ENCODE measurements at regions not wholly inside any gene's neighbourhood (a gene's known extent, or its start where the extent isn't known, plus 50 kb on each side); places are given as distances from the start of the nearest gene placed in this dataset.

DNA sequence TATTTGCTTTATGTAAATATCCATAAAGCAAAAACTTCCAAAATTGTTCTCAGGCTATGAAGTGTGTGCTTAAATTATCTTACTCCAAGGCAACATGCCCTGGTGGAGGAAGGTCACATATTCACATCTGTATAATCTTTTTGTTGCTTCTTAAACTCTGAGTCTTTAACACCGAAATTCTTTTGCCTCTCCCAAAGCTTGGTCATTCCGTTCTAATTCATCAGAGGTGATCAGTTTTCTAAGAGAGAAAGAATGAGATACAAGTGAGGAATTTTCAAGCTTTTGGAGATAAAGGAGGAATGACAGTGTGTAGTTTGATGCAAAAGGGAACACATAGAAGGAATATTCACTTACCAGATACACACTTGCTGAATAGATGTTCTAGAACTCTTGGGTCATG, 561.7 kb downstream of the LTN1 start:
- peaks cover 9% of the 10 kb centered on the region; the same call in 1 of the 2 replicates for H3K9me2 ChIP-seq (ENCODE audit: insufficient read depth)
- no peak overlapping the region for H3K4me3 ChIP-seq
- Mint-ChIP-seq H3K4me3 (no peak overlapping the region), H3K4me1 (no peaks in the 10 kb centered on the region), H3K36me3 (ENCODE audit: low read depth) (no peaks in the 10 kb centered on the region), H3K9me3 (no peaks in the 10 kb centered on the region), H3K27me3 (ENCODE audit: insufficient read depth, low read depth, poor library complexity) (peaks cover 4% of the 10 kb centered on the region), H3K27ac (no peak overlapping the region)
- DNase-seq (ENCODE audit: low spot score) = no peak
- H3K4me1 ChIP-seq (ENCODE audit: insufficient read depth) = no peaks in the 10 kb centered on the region
- TF ChIP-seq ZNF331 (CRISPR knock-in tag; IDR thresholded peaks at IDR 0.05; ENCODE audit: low read depth) (no peak), POLR2AphosphoS5 (IDR thresholded peaks at IDR 0.05; ENCODE audit: low read depth) (no peak)
- no peaks in the 10 kb centered on the region for H3K36me3 ChIP-seq (ENCODE audit: insufficient read depth)
- H4K20me1 ChIP-seq (replicated peaks; ENCODE audit: insufficient read depth) = no peaks in the 10 kb centered on the region
- no peak for ATAC-seq
- no peaks in the 10 kb centered on the region for H3K79me2 ChIP-seq (replicated peaks; ENCODE audit: insufficient read depth)
- H3K4me2 ChIP-seq = no peak overlapping the region
- H2AFZ ChIP-seq = no peak overlapping the region
- no peak overlapping the region for H3K27ac ChIP-seq (ENCODE audit: low read depth)
- H3F3A ChIP-seq (replicated peaks; ENCODE audit: low read depth) = no peaks in the 10 kb centered on the region
- no peaks in the 10 kb centered on the region for H3K27me3 ChIP-seq (ENCODE audit: insufficient read depth)

DNA sequence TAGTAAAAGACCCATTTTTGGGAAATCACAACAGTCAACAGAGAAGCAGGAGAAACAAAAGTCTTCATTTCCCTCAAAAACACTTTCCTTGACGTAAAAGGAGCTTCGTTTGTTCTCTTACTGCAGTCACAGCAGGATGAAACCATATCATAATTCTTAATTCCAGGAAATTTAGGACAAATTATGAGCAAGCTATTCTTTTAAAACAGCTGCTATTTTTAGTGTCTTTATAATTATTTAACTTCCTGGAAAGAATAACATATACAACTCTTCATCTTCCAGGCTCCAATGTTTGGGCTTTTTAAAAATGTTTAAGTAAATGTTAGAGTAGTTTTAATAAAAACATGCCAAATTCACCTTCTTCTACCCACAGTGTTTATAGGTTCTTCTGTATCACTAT, 563.5 kb downstream of the LTN1 start:
- no peak overlapping the region for H3K4me2 ChIP-seq
- Mint-ChIP-seq H3K4me1 (no peaks in the 10 kb centered on the region), H3K36me3 (ENCODE audit: low read depth) (no peaks in the 10 kb centered on the region), H3K27ac (no peak overlapping the region), H3K4me3 (no peak overlapping the region), H3K27me3 (ENCODE audit: insufficient read depth, low read depth, poor library complexity) (peaks cover 2% of the 10 kb centered on the region), H3K9me3 (no peaks in the 10 kb centered on the region)
- no peak overlapping the region for H2AFZ ChIP-seq
- no peak overlapping the region for H3K4me3 ChIP-seq
- no peaks in the 10 kb centered on the region for H3K36me3 ChIP-seq (ENCODE audit: insufficient read depth)
- H3K9me2 ChIP-seq (ENCODE audit: insufficient read depth) = peaks cover 9% of the 10 kb centered on the region; the same call in 1 of the 2 replicates
- H3K27me3 ChIP-seq (ENCODE audit: insufficient read depth) = no peaks in the 10 kb centered on the region
- H4K20me1 ChIP-seq (replicated peaks; ENCODE audit: insufficient read depth) = no peaks in the 10 kb centered on the region
- H3F3A ChIP-seq (replicated peaks; ENCODE audit: low read depth) = no peaks in the 10 kb centered on the region
- no peak for DNase-seq (ENCODE audit: low spot score)
- no peak overlapping the region for H3K27ac ChIP-seq (ENCODE audit: low read depth)
- no peak for ATAC-seq
- no peaks in the 10 kb centered on the region for H3K4me1 ChIP-seq (ENCODE audit: insufficient read depth)
- no peaks in the 10 kb centered on the region for H3K79me2 ChIP-seq (replicated peaks; ENCODE audit: insufficient read depth)
- TF ChIP-seq EZH2phosphoT487 (IDR thresholded peaks at IDR 0.05; ENCODE audit: unreplicated experiment) (no peak), NANOG (IDR thresholded peaks at IDR 0.05; ENCODE audit: borderline replicate concordance) (no peak), CREB1 (CRISPR knock-in tag; IDR thresholded peaks at IDR 0.05; ENCODE audit: low read depth) (no peak), ZNF331 (CRISPR knock-in tag; IDR thresholded peaks at IDR 0.05; ENCODE audit: low read depth) (no peak), JUNB (IDR thresholded peaks at IDR 0.05; ENCODE audit: unreplicated experiment) (no peak), STAT1 (IDR thresholded peaks at IDR 0.05; ENCODE audit: unreplicated experiment) (no peak), EZH2 (IDR thresholded peaks at IDR 0.05; ENCODE audit: low read depth, unreplicated experiment) (no peak), ZNF114 (CRISPR knock-in tag; IDR thresholded peaks at IDR 0.05) (no peak), POLR2AphosphoS5 (IDR thresholded peaks at IDR 0.05; ENCODE audit: low read depth) (no peak)
- TF ChIP-seq, protein P1, sequence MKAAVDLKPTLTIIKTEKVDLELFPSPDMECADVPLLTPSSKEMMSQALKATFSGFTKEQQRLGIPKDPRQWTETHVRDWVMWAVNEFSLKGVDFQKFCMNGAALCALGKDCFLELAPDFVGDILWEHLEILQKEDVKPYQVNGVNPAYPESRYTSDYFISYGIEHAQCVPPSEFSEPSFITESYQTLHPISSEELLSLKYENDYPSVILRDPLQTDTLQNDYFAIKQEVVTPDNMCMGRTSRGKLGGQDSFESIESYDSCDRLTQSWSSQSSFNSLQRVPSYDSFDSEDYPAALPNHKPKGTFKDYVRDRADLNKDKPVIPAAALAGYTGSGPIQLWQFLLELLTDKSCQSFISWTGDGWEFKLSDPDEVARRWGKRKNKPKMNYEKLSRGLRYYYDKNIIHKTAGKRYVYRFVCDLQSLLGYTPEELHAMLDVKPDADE (IDR thresholded peaks at IDR 0.05) = no peak
- TF ChIP-seq, protein P2, sequence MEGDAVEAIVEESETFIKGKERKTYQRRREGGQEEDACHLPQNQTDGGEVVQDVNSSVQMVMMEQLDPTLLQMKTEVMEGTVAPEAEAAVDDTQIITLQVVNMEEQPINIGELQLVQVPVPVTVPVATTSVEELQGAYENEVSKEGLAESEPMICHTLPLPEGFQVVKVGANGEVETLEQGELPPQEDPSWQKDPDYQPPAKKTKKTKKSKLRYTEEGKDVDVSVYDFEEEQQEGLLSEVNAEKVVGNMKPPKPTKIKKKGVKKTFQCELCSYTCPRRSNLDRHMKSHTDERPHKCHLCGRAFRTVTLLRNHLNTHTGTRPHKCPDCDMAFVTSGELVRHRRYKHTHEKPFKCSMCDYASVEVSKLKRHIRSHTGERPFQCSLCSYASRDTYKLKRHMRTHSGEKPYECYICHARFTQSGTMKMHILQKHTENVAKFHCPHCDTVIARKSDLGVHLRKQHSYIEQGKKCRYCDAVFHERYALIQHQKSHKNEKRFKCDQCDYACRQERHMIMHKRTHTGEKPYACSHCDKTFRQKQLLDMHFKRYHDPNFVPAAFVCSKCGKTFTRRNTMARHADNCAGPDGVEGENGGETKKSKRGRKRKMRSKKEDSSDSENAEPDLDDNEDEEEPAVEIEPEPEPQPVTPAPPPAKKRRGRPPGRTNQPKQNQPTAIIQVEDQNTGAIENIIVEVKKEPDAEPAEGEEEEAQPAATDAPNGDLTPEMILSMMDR (conservative IDR thresholded peaks at IDR 0.05; ENCODE audit: low read depth in 2 of 2) = no peak
- TF ChIP-seq, protein P3, sequence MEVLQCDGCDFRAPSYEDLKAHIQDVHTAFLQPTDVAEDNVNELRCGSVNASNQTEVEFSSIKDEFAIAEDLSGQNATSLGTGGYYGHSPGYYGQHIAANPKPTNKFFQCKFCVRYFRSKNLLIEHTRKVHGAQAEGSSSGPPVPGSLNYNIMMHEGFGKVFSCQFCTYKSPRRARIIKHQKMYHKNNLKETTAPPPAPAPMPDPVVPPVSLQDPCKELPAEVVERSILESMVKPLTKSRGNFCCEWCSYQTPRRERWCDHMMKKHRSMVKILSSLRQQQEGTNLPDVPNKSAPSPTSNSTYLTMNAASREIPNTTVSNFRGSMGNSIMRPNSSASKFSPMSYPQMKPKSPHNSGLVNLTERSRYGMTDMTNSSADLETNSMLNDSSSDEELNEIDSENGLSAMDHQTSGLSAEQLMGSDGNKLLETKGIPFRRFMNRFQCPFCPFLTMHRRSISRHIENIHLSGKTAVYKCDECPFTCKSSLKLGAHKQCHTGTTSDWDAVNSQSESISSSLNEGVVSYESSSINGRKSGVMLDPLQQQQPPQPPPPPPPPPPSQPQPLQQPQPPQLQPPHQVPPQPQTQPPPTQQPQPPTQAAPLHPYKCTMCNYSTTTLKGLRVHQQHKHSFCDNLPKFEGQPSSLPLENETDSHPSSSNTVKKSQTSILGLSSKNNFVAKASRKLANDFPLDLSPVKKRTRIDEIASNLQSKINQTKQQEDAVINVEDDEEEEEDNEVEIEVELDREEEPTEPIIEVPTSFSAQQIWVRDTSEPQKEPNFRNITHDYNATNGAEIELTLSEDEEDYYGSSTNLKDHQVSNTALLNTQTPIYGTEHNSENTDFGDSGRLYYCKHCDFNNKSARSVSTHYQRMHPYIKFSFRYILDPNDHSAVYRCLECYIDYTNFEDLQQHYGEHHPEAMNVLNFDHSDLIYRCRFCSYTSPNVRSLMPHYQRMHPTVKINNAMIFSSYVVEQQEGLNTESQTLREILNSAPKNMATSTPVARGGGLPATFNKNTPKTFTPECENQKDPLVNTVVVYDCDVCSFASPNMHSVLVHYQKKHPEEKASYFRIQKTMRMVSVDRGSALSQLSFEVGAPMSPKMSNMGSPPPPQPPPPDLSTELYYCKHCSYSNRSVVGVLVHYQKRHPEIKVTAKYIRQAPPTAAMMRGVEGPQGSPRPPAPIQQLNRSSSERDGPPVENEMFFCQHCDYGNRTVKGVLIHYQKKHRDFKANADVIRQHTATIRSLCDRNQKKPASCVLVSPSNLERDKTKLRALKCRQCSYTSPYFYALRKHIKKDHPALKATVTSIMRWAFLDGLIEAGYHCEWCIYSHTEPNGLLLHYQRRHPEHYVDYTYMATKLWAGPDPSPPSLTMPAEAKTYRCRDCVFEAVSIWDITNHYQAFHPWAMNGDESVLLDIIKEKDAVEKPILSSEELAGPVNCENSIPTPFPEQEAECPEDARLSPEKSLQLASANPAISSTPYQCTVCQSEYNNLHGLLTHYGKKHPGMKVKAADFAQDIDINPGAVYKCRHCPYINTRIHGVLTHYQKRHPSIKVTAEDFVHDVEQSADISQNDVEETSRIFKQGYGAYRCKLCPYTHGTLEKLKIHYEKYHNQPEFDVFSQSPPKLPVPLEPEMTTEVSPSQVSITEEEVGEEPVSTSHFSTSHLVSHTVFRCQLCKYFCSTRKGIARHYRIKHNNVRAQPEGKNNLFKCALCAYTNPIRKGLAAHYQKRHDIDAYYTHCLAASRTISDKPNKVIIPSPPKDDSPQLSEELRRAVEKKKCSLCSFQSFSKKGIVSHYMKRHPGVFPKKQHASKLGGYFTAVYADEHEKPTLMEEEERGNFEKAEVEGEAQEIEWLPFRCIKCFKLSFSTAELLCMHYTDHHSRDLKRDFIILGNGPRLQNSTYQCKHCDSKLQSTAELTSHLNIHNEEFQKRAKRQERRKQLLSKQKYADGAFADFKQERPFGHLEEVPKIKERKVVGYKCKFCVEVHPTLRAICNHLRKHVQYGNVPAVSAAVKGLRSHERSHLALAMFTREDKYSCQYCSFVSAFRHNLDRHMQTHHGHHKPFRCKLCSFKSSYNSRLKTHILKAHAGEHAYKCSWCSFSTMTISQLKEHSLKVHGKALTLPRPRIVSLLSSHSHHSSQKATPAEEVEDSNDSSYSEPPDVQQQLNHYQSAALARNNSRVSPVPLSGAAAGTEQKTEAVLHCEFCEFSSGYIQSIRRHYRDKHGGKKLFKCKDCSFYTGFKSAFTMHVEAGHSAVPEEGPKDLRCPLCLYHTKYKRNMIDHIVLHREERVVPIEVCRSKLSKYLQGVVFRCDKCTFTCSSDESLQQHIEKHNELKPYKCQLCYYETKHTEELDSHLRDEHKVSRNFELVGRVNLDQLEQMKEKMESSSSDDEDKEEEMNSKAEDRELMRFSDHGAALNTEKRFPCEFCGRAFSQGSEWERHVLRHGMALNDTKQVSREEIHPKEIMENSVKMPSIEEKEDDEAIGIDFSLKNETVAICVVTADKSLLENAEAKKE (CRISPR knock-in tag; IDR thresholded peaks at IDR 0.05) = no peak

Data from GM23338 (cell line).